Coronary artery (tissue), 2 donors: ENCODE measurements at regions not wholly inside any gene's neighbourhood (a gene's known extent, or its start where the extent isn't known, plus 50 kb on each side); places are given as distances from the start of the nearest gene placed in this dataset.

Experiments used
- DNase-seq: peaks from one replicate; pipeline ENCODE4 v3.0.0-alpha.2; 2017; ENCODE audit warnings: low spot score
- H3K27ac ChIP-seq, 2 donors: fragments of 200-600 bp; sonication (generic); one replicate each; pipeline ENCODE4 v1.5.1; 2016 to 2019
- H3K4me3 ChIP-seq: fragments of 200-600 bp; sonication (generic); 2 replicates; pipeline ENCODE4 v1.5.1; 2016; ENCODE audit warnings: mild to moderate bottlenecking, moderate library complexity
- TF ChIP-seq, protein P1 (sequence below): fragments of 200-600 bp; sonication (generic); IDR thresholded peaks from one replicate; pipeline ENCODE4 v1.5.1; 2019; ENCODE audit warnings: antibody characterized with exemption

DNA sequence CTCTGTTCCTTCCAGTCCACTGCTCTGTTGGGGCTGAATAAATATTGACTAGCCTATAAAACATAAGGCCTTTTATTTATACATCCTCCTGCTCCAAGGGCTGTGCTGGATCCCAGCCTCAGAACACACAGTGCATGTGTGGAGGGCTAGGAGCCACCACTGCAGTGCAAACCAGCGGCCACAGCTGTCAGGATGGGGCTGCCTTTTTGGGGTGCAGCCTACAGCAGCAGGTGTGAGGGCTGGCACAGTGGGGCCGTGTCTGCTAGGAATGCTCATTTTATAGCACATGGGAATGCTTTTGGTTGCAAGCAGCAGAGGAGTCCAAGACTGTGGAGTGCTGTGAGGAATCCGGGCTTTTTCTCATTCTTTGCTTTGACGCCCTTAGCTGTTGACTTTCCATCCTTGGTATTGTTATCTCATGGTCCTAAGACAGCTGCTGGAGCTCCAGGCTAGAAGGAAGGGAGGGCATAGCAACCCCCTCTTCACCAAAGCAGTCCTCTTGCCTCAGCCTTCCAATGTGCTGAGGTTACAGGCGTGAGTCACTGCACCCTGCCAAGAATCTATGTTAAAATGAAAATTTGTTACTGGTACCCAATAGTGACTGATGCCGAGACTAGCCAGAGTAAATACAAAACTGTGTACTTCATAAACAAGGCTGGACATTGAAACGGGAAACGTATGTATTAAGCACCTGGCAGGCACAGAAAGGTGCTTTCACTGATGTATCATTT lies 334.3 kb upstream of the GATB start:
- no peak overlapping the region for H3K27ac ChIP-seq
- DNase-seq: no peak

DNA sequence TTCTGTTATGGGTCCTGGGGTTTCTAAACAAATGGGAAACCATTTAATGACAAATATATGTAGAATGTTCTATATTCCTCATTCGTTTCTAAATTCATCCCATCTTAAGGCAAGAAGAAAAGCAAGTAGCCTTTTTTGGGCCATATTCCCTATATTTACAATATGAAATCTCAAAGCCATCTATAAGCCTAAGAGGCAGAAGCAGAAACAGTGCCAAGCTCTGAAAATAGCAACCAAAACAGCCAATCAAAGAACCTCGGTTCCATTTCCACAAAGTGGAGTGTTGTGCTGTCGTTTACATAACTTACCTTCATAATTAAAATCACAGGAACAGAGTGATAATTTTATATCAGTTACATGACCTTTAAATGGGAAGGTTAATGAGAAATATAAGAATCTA lies 330.6 kb upstream of the GATB start:
- Histone ChIP-seq H3K4me3 (no peak overlapping the region), H3K27ac (no peak overlapping the region)
- DNase-seq: no peak
- TF ChIP-seq, protein P1, sequence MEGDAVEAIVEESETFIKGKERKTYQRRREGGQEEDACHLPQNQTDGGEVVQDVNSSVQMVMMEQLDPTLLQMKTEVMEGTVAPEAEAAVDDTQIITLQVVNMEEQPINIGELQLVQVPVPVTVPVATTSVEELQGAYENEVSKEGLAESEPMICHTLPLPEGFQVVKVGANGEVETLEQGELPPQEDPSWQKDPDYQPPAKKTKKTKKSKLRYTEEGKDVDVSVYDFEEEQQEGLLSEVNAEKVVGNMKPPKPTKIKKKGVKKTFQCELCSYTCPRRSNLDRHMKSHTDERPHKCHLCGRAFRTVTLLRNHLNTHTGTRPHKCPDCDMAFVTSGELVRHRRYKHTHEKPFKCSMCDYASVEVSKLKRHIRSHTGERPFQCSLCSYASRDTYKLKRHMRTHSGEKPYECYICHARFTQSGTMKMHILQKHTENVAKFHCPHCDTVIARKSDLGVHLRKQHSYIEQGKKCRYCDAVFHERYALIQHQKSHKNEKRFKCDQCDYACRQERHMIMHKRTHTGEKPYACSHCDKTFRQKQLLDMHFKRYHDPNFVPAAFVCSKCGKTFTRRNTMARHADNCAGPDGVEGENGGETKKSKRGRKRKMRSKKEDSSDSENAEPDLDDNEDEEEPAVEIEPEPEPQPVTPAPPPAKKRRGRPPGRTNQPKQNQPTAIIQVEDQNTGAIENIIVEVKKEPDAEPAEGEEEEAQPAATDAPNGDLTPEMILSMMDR: no peak

More for the DNA sequence above, 334.3 kb upstream of the GATB start:
- TF ChIP-seq, protein P1: no peak
- H3K4me3 ChIP-seq: no peak overlapping the region

DNA sequence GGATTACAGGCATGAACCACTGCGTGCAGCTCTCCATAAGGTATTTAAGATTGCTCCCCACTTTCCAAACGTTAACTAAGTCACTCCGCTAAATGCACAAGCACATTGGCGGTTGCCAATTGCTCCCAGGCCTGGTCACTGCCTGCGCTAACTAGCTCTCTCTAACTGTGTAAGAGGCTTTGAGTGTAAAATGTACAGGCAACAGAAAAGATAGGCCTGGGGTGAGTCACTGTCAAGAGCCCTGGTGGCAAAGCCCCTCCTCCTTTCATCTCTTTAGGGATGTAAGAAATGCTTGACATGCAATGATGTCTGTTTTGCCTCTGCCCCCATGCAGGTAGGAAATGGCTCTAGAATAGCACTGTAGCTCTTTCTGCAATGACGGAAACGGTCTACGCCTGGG lies 329.7 kb upstream of the GATB start:
- no peak overlapping the region for H3K27ac ChIP-seq
- H3K4me3 ChIP-seq: no peak overlapping the region
- DNase-seq: no peak
- TF ChIP-seq, protein P1: no peak

DNA sequence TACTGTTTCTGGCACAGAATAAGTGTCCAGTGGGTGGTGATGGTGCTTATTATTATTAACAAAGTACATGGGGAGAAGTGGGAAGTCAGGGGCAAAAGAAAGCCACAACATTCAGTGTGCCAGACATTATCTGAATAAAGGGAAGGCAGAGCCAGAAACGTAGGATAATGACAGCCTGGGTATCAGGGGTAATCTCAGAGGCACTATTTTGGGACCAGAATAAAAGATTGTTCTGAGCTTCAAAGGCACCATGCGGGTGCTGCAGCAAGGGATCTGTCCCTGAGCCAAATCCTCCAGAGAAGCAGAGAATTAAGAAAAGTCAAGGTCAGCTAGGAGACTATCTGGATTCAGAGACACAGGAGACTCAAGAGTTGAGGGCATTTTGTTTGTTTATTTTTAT lies 328.8 kb upstream of the GATB start:
- no peak for DNase-seq
- TF ChIP-seq, protein P1: no peak
- no peak overlapping the region for H3K4me3 ChIP-seq
- no peak overlapping the region for H3K27ac ChIP-seq

DNA sequence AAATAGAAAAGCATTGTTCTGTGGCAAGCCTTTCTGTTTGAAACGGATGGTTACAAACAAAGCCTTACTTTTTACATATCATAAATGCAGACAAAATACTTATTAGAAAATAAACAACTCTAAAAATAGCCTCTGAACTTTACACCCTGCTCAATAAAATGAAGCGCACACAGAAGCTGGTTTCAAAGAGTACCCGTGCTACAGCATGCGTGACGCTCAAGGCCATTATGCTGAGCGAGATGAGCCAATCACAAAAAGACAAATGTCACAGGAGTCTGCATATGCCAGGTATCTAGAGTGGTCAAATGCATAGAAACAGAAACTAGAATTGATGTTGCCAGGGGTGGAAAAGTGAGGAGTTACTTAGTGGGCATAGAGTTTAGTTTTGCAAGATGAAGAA lies 326.5 kb upstream of the GATB start:
- no peak overlapping the region for H3K4me3 ChIP-seq

DNA sequence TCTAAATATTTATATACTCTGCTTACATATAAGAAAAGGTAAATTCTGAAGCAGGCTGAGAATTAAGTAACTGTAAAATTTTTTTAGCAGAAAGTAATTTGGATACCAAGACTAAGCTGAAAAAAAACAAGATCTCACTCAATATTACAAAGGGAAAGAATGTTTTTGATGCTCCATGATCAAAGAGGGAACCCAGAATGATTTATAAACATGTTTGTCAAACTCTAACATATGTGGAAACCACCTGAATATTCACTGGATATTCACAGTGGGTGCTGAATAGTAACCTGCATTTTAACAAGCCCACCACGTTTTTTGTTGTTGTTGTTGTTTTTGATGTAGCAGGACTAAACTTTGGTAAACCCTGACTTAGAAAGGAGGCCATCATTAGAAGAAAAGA lies 324.9 kb upstream of the GATB start:
- TF ChIP-seq, protein P1: no peak
- Histone ChIP-seq H3K4me3 (no peak overlapping the region), H3K27ac (no peak overlapping the region)
- DNase-seq: no peak

More for the DNA sequence above, 326.5 kb upstream of the GATB start:
- no peak overlapping the region for H3K27ac ChIP-seq
- TF ChIP-seq, protein P1: no peak
- DNase-seq: no peak

DNA sequence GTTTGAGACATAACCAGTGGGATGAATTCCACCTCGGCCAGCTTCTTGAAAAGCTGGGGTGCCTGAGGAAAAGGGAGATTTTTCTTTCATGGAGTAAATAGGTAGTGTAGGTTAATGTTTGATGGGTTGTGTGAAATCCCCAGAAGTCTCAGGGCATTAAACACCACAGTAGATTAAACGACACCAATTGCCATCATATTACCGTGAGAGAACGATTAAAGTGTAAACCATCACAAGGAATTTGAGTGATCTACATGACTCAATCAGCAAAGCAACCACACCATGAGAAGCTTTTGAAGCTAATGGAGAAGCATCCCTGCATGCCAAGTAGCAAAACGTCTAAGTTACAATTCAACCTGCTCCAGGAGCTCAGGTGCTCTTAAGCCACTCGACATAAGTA lies 322.5 kb upstream of the GATB start:
- Histone ChIP-seq H3K27ac (no peak overlapping the region), H3K4me3 (no peak overlapping the region)
- TF ChIP-seq, protein P1: no peak
- no peak for DNase-seq
